ENCODE measurements at regions not wholly inside any gene's neighbourhood (a gene's known extent, or its start where the extent isn't known, plus 50 kb on each side); places are given as distances from the start of the nearest gene placed in this dataset.

- CTCF ChIA-PET, result interaction anchor here (1.3 kb wide), 1 partner anchor 21 kb away, joined by 6 read pairs; no protein-coding TSS in a partner anchor
- WGBS (ENCODE audit: low lambda C conversion rate), result 52% methylated on average over 7 of the region's 7 CpGs
- POLR2A ChIA-PET, result no interaction called here
Measured at GRCh38 chr2:136444323-136444722, 321.0 kb upstream of the THSD7B start.

More at GRCh38 chr2:136444323-136444722, 321.0 kb upstream of the THSD7B start:
- DNase-seq, result no peak
- Histone ChIP-seq H3K4me2 (no peak overlapping the region), H3K4me1 (ENCODE audit: control insufficient read depth in 1 of 2, insufficient read depth in 2 of 2, low read depth in 1 of 2, low read length in 1 of 2) (peaks cover 0 to 9% of the 10 kb centered on the region in 2 experiments; a peak in 2 of 4 replicates), H3K9ac (no peak overlapping the region), H3K36me3 (replicated peaks in 1 of 2; ENCODE audit: control insufficient read depth in 1 of 2, insufficient read depth in 2 of 2, low read length in 1 of 2) (no peaks in the 10 kb centered on the region), H3K79me2 (ENCODE audit: insufficient read depth) (no peaks in the 10 kb centered on the region), H3K9me3 (no peaks in the 10 kb centered on the region), H3K9me2 (no peaks in the 10 kb centered on the region), H3K27me3 (ENCODE audit: insufficient read depth) (no peaks in the 10 kb centered on the region), H2AFZ (ENCODE audit: low read depth) (no peak overlapping the region), H3K4me3 (ENCODE audit: low read depth in 2 of 2, low read length in 1 of 2) (no peak overlapping the region), H4K20me1 (ENCODE audit: insufficient read depth) (no peaks in the 10 kb centered on the region), H3F3A (replicated peaks; ENCODE audit: insufficient read depth) (no peaks in the 10 kb centered on the region), H3K27ac (ENCODE audit: low read depth in 2 of 2, low read length in 1 of 2) (no peak overlapping the region)
- TF ChIP-seq REST (IDR thresholded peaks at IDR 0.05; ENCODE audit: low read depth, low read length) (no peak), ELF1 (IDR thresholded peaks at IDR 0.05) (no peak), MXI1 (IDR thresholded peaks at IDR 0.05; ENCODE audit: low read depth, low read length) (no peak), YY1 (IDR thresholded peaks at IDR 0.05; ENCODE audit: low read depth) (no peak), MAX (IDR thresholded peaks at IDR 0.05; ENCODE audit: low read depth) (no peak), GABPA (IDR thresholded peaks at IDR 0.05; ENCODE audit: low read depth) (no peak), NFIC (IDR thresholded peaks at IDR 0.05; ENCODE audit: borderline replicate concordance) (no peak), RAD21 (IDR thresholded peaks at IDR 0.05; ENCODE audit: low read length) (no peak), RXRA (IDR thresholded peaks at IDR 0.05; ENCODE audit: borderline replicate concordance, low read depth) (no peak), NRF1 (IDR thresholded peaks at IDR 0.05; ENCODE audit: low read depth, low read length) (no peak), TEAD4 (IDR thresholded peaks at IDR 0.05; ENCODE audit: borderline replicate concordance, insufficient read depth) (no peak), MEF2A (IDR thresholded peaks at IDR 0.05; ENCODE audit: borderline replicate concordance, low read depth) (no peak), CHD2 (IDR thresholded peaks at IDR 0.05; ENCODE audit: low read length, partially characterized antibody) (no peak), IRF3 (IDR thresholded peaks at IDR 0.05; ENCODE audit: low read depth, low read length) (no peak), EZH2phosphoT487 (IDR thresholded peaks at IDR 0.05; ENCODE audit: borderline replicate concordance, low read depth) (no peak), SMC3 (IDR thresholded peaks at IDR 0.05; ENCODE audit: low read depth, low read length) (no peak), RCOR1 (IDR thresholded peaks at IDR 0.05; ENCODE audit: low read length) (no peak), FOXM1 (IDR thresholded peaks at IDR 0.05; ENCODE audit: low read depth) (no peak)
